Left lobe of liver (tissue), 2 donors: ENCODE measurements at regions not wholly inside any gene's neighbourhood (a gene's known extent, or its start where the extent isn't known, plus 50 kb on each side); places are given as distances from the start of the nearest gene placed in this dataset.
A peak's percentile ranks its signal among the peaks of the same experiment; 100 is the strongest.

Source experiments
- ATAC-seq: fragments of 200-7000 bp; cut with Tn5 transposase; one replicate; pipeline ENCODE4 v1.9.1; 2020; ENCODE audit warnings: mild to moderate bottlenecking, moderate library complexity
- DNase-seq: peaks from one replicate; pipeline ENCODE4 v3.0.0-alpha.2; 2020; ENCODE audit warnings: low spot score
- donor health status: DM: no; HTN: no; CAD: no; lungs with moderate emphysema.
- donor health status: DM: no; HTN: yes; CAD: no.

DNA sequence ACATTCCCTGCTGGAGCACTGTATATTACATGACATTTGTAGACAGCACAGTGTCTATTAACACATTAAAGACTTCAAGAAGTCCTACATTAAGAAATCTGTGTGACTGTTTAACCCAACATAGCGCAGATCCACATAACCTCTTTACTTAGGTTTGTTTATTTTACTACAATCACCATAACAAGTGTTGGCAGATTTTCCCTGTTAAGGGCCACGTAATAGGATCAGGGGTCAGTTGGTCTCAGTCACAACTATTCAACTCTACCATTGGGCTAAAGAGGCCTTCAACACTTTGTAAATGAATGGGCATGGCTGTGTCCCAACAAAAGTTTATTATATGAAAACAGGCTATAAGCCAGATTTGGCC is 51.3 kb upstream of the ADORA2B start:
- ATAC-seq (no peak), DNase-seq (no peak)

DNA sequence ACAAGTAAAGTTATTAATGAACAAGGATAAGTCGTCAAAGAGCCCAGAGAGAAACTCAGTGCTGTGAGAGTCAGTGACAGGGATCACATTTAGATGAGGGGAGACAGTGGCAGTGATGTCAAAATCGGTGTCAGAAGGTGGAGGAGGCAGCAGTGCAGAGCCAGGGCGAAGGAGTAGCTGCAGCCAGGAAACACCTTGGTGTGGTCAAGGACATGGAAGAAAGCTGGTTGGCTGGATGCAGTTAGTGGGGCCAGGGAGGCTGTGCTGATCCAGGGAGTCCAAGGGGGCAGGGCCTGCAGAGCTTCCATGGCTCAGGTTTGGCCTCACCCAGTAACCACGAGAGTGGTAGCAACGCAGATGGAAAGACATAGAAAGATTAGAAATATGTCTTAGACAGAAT is 50.7 kb upstream of the ADORA2B start:
- ATAC-seq (no peak), DNase-seq (peak; percentile 24)

DNA sequence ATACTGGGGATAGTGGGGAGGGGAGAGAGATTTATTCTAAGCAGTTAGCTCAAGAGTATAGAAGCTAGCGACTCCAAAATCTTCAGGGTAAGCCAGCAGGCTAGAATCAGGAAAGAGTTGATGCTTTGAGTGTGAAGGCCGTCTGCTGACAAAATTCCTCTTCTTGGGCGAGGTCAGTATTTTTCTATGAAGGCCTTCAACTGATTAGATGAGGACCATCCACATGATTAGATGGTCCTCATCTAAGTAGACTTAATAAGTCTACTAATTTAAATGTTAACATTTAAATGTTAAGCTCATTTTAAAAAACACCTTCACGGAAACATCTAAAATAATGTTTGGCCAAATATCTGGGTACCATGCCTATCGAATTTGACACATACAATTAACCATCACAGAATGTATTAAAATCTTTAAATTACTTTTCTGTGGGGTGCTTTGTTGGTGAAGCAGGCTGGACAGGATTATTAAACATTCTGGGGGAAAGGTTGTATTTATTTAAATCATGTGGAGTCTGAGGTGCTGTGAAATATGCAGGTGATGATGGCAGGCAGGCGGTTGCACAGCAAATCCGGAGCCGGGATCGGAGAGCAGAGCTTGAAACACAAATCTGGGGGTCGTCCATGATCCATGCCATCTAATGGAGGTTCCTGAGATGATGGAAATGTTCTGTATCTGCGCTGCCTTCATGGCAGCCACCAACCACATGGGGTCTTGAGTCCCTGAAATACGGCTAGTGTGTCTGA is 49.8 kb upstream of the ADORA2B start:
- ATAC-seq (no peak), DNase-seq (peak; percentile 8)
